ENCODE measurements at regions not wholly inside any gene's neighbourhood (a gene's known extent, or its start where the extent isn't known, plus 50 kb on each side); places are given as distances from the start of the nearest gene placed in this dataset.
A peak's percentile ranks its signal among the peaks of the same experiment; 100 is the strongest.

DNA sequence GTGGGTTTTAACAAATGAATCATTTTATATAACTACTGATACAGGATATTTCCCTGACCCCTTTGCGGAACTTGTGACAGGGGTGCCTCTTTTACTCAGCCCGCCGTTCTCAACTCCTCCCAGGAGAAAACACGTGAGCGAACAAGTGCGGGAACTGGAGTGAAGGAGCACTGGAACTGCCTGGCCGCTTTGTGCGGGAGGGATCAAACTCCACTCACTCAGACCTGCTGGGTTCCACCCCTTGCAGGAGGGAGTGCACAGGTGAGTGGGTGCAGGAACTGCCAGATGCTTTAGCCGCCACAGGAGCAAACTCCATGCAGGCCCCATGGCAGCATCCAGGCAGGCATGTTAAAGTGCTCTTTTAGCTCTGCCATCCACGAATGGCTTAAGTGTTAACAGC, 513.4 kb upstream of the GRM3 start:
- POLR2A ChIA-PET (ENCODE audit: partially characterized antibody): no interaction called here
- H3K14ac ChIP-seq (ENCODE audit: insufficient read length): no peak overlapping the region
- DNase-seq (ENCODE audit: low read depth in 1 of 2, low spot score in 2 of 2) (no peak), FAIRE-seq (no peak)
- no peak overlapping the region for H2BK12ac ChIP-seq (ENCODE audit: low read depth, low read length)
- no peak overlapping the region for H2AK5ac ChIP-seq (ENCODE audit: low read depth, low read length)
- H3K27me3 ChIP-seq (replicated peaks in 1 of 4; ENCODE audit: control insufficient read depth in 3 of 4, extremely low read depth in 1 of 4, insufficient read depth in 3 of 4, low read length in 3 of 4): no peaks in the 10 kb centered on the region
- CTCF ChIA-PET (ENCODE audit: partially characterized antibody): no interaction called here
- peak overlapping the region; percentile 88 for H2AFZ ChIP-seq (ENCODE audit: low read length)
- 0 out of 2 replicates have a peak overlapping the region, but pooled peaks have one; percentile 3 for H4K8ac ChIP-seq (ENCODE audit: extremely low read depth, insufficient read depth, low read length)
- no peak overlapping the region for H4K5ac ChIP-seq (ENCODE audit: insufficient read length, low read depth, low read length)
- H3K4me3 ChIP-seq (ENCODE audit: extremely low read depth in 1 of 4, insufficient read depth in 2 of 4, low read depth in 3 of 4, low read length in 4 of 4): no peak overlapping the region
- no peak overlapping the region for H3K4me2 ChIP-seq (ENCODE audit: insufficient read depth in 1 of 2, low read depth in 2 of 2, low read length in 2 of 2)
- H3K36me3 ChIP-seq (ENCODE audit: control insufficient read depth in 2 of 4, insufficient read depth in 4 of 4, low read length in 3 of 4): no peaks in the 10 kb centered on the region
- no peak overlapping the region for H2BK20ac ChIP-seq (ENCODE audit: low read length)
- no peaks in the 10 kb centered on the region for H4K20me1 ChIP-seq (replicated peaks in 1 of 2; ENCODE audit: control insufficient read depth in 1 of 2, insufficient read depth in 2 of 2, low read length in 2 of 2)
- no peak overlapping the region for H3K27ac ChIP-seq (ENCODE audit: low read depth, low read length)
- H3K23ac ChIP-seq (ENCODE audit: insufficient read length): no peak overlapping the region
- H2BK15ac ChIP-seq (ENCODE audit: low read length): no peak overlapping the region
- no peaks in the 10 kb centered on the region for H3K79me1 ChIP-seq (ENCODE audit: low read depth, low read length)
- H3K4me1 ChIP-seq (replicated peaks in 1 of 4; ENCODE audit: control insufficient read depth in 3 of 4, insufficient read depth in 4 of 4, low read length in 3 of 4): no peaks in the 10 kb centered on the region
- 91% methylated on average over 10 of the region's 10 CpGs; no CpG with 5 or more reads in 1 of the 2 experiments for WGBS, 2 experiments (ENCODE audit: extremely low coverage in 1 of 2, insufficient coverage in 1 of 2, insufficient read length in 1 of 2, insufficient replicate concordance in 2 of 2, low coverage in 1 of 2, low lambda C conversion rate in 2 of 2, missing lambda C conversion rate in 1 of 2)
- no peak overlapping the region for H3K56ac ChIP-seq (replicated peaks; ENCODE audit: insufficient read length, low read depth, low read length)
- no peak overlapping the region for H3K18ac ChIP-seq (ENCODE audit: extremely low read depth, low read length)
- H3K9ac ChIP-seq (replicated peaks in 1 of 4; ENCODE audit: extremely low read depth in 1 of 4, low read depth in 3 of 4, low read length in 3 of 4): no peak overlapping the region
- H3K79me2 ChIP-seq (ENCODE audit: control insufficient read depth in 1 of 2, insufficient read depth in 2 of 2, low read length in 2 of 2): no peaks in the 10 kb centered on the region
- no peak overlapping the region for H3K4ac ChIP-seq (replicated peaks; ENCODE audit: insufficient read length, low read depth, low read length)
- H4K91ac ChIP-seq (replicated peaks; ENCODE audit: insufficient read length, low read length): no peak overlapping the region
- H2BK120ac ChIP-seq (replicated peaks; ENCODE audit: low read depth, low read length): no peak overlapping the region
- 0 out of 4 replicates have a peak, but pooled peaks cover 0 to 3% of the 10 kb centered on the region in 2 experiments for H3K9me3 ChIP-seq (ENCODE audit: insufficient read depth in 2 of 2, low read depth in 1 of 2, low read length in 1 of 2)
- H2BK5ac ChIP-seq (ENCODE audit: low read depth, low read length): no peak overlapping the region
- no peaks in the 10 kb centered on the region for H3K23me2 ChIP-seq (ENCODE audit: low read depth, low read length)
- TF ChIP-seq, protein P1, sequence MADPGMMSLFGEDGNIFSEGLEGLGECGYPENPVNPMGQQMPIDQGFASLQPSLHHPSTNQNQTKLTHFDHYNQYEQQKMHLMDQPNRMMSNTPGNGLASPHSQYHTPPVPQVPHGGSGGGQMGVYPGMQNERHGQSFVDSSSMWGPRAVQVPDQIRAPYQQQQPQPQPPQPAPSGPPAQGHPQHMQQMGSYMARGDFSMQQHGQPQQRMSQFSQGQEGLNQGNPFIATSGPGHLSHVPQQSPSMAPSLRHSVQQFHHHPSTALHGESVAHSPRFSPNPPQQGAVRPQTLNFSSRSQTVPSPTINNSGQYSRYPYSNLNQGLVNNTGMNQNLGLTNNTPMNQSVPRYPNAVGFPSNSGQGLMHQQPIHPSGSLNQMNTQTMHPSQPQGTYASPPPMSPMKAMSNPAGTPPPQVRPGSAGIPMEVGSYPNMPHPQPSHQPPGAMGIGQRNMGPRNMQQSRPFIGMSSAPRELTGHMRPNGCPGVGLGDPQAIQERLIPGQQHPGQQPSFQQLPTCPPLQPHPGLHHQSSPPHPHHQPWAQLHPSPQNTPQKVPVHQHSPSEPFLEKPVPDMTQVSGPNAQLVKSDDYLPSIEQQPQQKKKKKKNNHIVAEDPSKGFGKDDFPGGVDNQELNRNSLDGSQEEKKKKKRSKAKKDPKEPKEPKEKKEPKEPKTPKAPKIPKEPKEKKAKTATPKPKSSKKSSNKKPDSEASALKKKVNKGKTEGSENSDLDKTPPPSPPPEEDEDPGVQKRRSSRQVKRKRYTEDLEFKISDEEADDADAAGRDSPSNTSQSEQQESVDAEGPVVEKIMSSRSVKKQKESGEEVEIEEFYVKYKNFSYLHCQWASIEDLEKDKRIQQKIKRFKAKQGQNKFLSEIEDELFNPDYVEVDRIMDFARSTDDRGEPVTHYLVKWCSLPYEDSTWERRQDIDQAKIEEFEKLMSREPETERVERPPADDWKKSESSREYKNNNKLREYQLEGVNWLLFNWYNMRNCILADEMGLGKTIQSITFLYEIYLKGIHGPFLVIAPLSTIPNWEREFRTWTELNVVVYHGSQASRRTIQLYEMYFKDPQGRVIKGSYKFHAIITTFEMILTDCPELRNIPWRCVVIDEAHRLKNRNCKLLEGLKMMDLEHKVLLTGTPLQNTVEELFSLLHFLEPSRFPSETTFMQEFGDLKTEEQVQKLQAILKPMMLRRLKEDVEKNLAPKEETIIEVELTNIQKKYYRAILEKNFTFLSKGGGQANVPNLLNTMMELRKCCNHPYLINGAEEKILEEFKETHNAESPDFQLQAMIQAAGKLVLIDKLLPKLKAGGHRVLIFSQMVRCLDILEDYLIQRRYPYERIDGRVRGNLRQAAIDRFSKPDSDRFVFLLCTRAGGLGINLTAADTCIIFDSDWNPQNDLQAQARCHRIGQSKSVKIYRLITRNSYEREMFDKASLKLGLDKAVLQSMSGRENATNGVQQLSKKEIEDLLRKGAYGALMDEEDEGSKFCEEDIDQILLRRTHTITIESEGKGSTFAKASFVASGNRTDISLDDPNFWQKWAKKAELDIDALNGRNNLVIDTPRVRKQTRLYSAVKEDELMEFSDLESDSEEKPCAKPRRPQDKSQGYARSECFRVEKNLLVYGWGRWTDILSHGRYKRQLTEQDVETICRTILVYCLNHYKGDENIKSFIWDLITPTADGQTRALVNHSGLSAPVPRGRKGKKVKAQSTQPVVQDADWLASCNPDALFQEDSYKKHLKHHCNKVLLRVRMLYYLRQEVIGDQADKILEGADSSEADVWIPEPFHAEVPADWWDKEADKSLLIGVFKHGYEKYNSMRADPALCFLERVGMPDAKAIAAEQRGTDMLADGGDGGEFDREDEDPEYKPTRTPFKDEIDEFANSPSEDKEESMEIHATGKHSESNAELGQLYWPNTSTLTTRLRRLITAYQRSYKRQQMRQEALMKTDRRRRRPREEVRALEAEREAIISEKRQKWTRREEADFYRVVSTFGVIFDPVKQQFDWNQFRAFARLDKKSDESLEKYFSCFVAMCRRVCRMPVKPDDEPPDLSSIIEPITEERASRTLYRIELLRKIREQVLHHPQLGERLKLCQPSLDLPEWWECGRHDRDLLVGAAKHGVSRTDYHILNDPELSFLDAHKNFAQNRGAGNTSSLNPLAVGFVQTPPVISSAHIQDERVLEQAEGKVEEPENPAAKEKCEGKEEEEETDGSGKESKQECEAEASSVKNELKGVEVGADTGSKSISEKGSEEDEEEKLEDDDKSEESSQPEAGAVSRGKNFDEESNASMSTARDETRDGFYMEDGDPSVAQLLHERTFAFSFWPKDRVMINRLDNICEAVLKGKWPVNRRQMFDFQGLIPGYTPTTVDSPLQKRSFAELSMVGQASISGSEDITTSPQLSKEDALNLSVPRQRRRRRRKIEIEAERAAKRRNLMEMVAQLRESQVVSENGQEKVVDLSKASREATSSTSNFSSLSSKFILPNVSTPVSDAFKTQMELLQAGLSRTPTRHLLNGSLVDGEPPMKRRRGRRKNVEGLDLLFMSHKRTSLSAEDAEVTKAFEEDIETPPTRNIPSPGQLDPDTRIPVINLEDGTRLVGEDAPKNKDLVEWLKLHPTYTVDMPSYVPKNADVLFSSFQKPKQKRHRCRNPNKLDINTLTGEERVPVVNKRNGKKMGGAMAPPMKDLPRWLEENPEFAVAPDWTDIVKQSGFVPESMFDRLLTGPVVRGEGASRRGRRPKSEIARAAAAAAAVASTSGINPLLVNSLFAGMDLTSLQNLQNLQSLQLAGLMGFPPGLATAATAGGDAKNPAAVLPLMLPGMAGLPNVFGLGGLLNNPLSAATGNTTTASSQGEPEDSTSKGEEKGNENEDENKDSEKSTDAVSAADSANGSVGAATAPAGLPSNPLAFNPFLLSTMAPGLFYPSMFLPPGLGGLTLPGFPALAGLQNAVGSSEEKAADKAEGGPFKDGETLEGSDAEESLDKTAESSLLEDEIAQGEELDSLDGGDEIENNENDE (IDR thresholded peaks at IDR 0.05; ENCODE audit: insufficient replicate concordance, low read length): no peak

Data from H1 (cell line).